HG03565 (cell line): ENCODE measurements at regions not wholly inside any gene's neighbourhood (a gene's known extent, or its start where the extent isn't known, plus 50 kb on each side); places are given as distances from the start of the nearest gene placed in this dataset.
"Not testable (repeated sequence)": the region's sequence is repeated elsewhere in the genome, so short reads cannot be mapped to it uniquely, and the experiment has no call there.

Experiments used
- ATAC-seq: cut with Tn5 transposase; IDR thresholded peaks from one replicate; pipeline ENCODE4 v1.9.1; 2021; ENCODE audit warnings: mild to moderate bottlenecking, moderate library complexity; ENCODE audit not compliant: unreplicated experiment

- not testable (repeated sequence) for ATAC-seq
Observed at GRCh38 chr1:157330177-157330576, 192.0 kb upstream of the ETV3 start.

DNA sequence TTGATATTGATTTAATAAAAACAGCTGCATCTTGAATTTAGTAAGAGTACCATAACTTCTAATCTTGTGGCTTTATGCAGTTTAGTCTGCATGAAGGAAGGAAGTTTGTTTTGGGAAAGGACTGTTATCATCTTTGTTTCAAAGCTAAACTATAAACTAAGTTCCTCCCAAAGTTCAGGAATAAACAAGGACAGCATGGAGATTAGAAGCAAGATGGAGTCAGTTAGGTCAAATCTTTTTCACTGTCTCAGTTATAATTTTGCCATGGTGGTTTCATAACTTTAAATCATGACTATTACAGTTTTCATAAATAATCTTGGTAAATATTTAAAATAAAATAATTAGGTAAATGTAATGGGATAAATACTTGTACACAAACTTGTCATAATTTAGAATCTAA is 189.9 kb upstream of the ETV3 start:
- ATAC-seq: not testable (repeated sequence)

GRCh38 chr1:157326173-157326859 is 188.1 kb upstream of the ETV3 start:
- no peak for ATAC-seq

DNA sequence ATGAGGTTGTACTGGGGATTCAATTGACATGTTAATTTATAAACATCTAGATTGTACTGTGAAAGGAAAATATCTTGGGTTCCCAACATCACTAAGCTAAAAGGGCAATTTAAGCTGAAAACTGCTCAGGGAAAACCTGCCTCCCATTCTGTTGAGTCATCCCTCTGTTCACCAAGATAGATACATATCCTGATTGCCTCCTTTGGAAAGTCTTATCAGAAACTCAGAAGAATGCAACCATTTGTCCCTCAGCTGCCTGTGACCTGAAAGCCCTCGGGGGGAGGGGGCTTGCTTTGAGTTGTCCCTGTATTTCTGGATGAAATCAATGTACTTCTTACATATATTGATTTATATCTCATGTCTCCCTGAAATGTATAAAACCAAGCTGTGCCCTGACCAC is 187.0 kb upstream of the ETV3 start:
- no peak for ATAC-seq

- ATAC-seq: not testable (repeated sequence)
Observed at GRCh38 chr1:157321972-157322371, 183.8 kb upstream of the ETV3 start.

DNA sequence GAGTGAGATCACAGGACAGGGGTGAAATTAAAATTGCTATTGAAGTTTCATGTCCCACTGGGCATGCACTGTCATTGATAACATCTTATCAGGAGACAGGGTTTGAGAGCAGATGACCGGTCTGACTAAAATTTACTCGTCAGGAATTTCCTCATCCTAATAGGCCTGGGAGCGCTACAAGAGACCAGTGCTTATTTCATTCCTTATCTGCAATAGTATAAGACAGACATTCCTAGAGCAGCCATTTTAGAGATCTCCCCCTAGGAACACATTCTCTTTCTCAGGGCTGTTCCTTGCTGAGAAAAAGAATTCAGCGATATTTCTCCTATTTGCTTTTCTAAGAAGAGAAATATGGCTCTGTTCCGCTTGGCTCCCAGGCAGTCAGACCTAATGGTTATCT is 181.4 kb upstream of the ETV3 start:
- ATAC-seq: no peak

- not testable (repeated sequence) for ATAC-seq
Observed at GRCh38 chr1:157317229-157317628, 179.0 kb upstream of the ETV3 start.

GRCh38 chr1:157315544-157315943 is 177.3 kb upstream of the ETV3 start:
- ATAC-seq: no peak

GRCh38 chr1:157314408-157314807 is 176.2 kb upstream of the ETV3 start:
- no peak for ATAC-seq

- no peak for ATAC-seq
Observed at GRCh38 chr1:157313240-157313807, 175.1 kb upstream of the ETV3 start.

- ATAC-seq: no peak
Observed at GRCh38 chr1:157312082-157312812, 174.1 kb upstream of the ETV3 start.

DNA sequence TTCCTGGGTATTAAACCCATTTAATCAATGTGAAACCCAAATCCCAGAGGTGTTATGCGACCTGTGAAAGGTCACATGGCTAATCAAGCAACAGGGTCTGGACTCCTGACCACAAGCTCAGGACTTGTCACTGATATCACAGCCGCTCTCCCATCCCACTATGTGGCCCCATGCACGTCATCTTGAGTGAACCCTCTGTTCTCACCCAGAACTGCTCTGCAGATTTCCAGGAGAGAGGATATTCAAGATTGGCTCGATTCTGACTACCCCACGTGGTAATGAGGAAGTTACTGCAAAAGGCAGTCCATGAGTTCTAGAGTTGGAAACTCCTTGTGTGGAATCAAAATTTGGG is 173.5 kb upstream of the ETV3 start:
- no peak for ATAC-seq

DNA sequence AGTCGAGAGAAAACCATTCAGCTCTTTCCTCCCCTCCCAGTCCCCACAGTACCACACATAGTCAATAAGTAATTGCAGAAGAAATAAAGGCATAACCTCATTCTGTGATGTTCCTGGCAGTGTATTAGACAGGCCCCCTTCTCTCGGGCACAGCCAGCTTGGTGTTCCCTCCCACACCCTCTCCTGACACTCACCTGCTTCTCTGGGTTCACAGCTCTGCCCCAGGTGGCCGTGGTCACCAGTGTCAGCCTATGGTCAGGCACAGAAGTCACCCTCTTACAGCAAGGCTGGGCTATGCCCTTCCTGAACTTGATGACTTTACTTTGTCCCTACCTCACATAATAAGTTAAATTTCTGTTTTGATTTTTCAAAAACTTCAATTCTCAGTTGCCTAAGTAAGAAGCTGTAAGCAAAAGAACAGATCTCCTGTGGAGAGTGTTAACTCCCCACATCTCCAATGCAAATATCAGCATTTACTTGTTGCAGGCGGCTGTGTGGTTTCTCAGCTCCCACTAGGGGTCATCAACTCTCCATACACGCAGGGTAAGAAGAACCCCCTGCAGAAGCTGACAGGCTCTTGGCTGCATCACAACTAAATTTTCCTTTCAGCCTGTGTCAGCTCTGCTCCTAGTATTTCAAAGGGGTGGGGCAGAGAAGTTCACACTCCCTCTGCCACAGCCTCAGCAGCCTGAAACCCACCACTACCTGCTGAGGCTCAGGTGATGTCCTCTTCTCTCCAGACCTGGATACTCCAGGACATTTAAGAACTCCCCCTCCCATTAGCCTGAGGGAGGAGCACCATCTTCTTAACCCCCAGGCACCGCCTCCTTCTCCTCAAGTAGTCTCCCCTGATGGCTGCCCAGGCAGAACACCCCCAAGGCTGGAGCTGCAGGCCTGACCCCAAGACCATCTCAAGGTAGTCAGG is 172.9 kb upstream of the ETV3 start:
- ATAC-seq: not testable (repeated sequence)

- no peak for ATAC-seq
Observed at GRCh38 chr1:157310401-157310800, 172.2 kb upstream of the ETV3 start.

- no peak for ATAC-seq
Observed at GRCh38 chr1:157307491-157307890, 169.3 kb upstream of the ETV3 start.

DNA sequence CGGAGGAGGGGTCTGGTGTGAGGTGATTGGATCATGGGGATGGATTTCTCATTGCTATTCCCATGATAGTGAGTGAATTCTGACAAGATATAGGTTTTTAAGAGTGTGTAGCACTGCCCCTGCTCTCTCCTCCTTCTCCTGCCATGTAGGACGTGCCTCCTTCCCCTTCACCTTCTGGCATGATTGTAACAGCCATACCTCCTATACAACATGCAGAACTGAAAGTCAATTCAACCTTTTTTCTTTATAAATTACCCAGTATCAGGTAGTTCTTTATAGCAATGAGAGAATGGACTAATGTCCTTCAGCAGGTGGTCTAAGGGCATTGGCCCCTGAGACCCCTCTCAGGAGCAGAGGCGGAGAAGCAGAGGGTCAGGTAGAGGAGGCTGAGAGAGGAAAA is 168.7 kb upstream of the ETV3 start:
- no peak for ATAC-seq

GRCh38 chr1:157304271-157304670 is 166.1 kb upstream of the ETV3 start:
- no peak for ATAC-seq

DNA sequence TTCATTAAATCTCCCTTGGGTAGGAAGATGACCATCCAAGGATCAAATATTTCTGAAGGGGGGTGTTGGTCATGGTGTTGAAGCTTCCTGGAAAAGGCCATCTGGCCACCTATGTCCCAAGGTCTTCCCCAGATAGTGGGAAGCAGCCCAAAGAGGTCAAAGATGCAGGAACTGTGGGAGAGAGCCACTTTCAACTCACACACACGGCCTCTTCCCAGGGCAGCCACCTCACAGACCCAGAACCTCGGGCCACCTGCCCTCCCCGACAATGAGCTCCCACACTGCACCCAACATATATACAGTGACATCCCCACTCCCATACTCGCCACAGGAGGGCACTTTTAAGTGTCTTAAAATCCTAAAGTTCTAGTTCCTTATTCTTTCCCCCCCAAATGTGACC is 164.5 kb upstream of the ETV3 start:
- no peak for ATAC-seq

- no peak for ATAC-seq
Observed at GRCh38 chr1:157302199-157302497, 164.0 kb upstream of the ETV3 start.

GRCh38 chr1:157301477-157302198 is 163.4 kb upstream of the ETV3 start:
- ATAC-seq: no peak
